ENCODE measurements at regions not wholly inside any gene's neighbourhood (a gene's known extent, or its start where the extent isn't known, plus 50 kb on each side); places are given as distances from the start of the nearest gene placed in this dataset.

- no peaks in the 10 kb centered on the region for H3K36me3 ChIP-seq (replicated peaks; ENCODE audit: insufficient read depth, low read length)
- H3K9me3 ChIP-seq (replicated peaks; ENCODE audit: insufficient read depth, low read length): no peaks in the 10 kb centered on the region
- H2AFZ ChIP-seq (ENCODE audit: low read length): no peak overlapping the region
- H3K9me2 ChIP-seq (replicated peaks; ENCODE audit: insufficient read depth, low read length): no peaks in the 10 kb centered on the region
- H3K4me1 ChIP-seq (ENCODE audit: low read length): no peaks in the 10 kb centered on the region
- H3K27ac ChIP-seq (ENCODE audit: low read length): no peak overlapping the region
- no peak overlapping the region for H3K4me3 ChIP-seq (ENCODE audit: low read length)
- H3K9ac ChIP-seq (ENCODE audit: low read length): no peak overlapping the region
- H3F3A ChIP-seq (ENCODE audit: insufficient read depth, low read length): no peaks in the 10 kb centered on the region
- no peaks in the 10 kb centered on the region for H3K27me3 ChIP-seq (replicated peaks; ENCODE audit: insufficient read depth, low read length)
- H3K4me2 ChIP-seq (ENCODE audit: low read depth, low read length): no peak overlapping the region
- no peak for TF ChIP-seq EZH2 (optimal IDR thresholded peaks at IDR 0.05; ENCODE audit: low read depth, low read length)
- TF ChIP-seq EZH2phosphoT487 (IDR thresholded peaks at IDR 0.05; ENCODE audit: low read length): no peak
- no peak for TF ChIP-seq CTCF (IDR thresholded peaks at IDR 0.05; ENCODE audit: low read length)
- no peak for DNase-seq
- no peaks in the 10 kb centered on the region for H3K79me2 ChIP-seq (ENCODE audit: low read length)
- no peaks in the 10 kb centered on the region for H4K20me1 ChIP-seq (ENCODE audit: insufficient read depth, low read length)
Observed at GRCh38 chr13:26484196-26484595, 73.3 kb upstream of the WASF3 start.

- no peak for DNase-seq
- no peaks in the 10 kb centered on the region for H3K79me2 ChIP-seq (ENCODE audit: low read length)
- no peak overlapping the region for H3K4me3 ChIP-seq (ENCODE audit: low read length)
- TF ChIP-seq CTCF (IDR thresholded peaks at IDR 0.05; ENCODE audit: low read length) (no peak), EZH2phosphoT487 (IDR thresholded peaks at IDR 0.05; ENCODE audit: low read length) (no peak), EZH2 (optimal IDR thresholded peaks at IDR 0.05; ENCODE audit: low read depth, low read length) (no peak)
- H3K27ac ChIP-seq (ENCODE audit: low read length): no peak overlapping the region
- no peak overlapping the region for H2AFZ ChIP-seq (ENCODE audit: low read length)
- no peak overlapping the region for H3K4me2 ChIP-seq (ENCODE audit: low read depth, low read length)
- no peaks in the 10 kb centered on the region for H4K20me1 ChIP-seq (ENCODE audit: insufficient read depth, low read length)
- H3K4me1 ChIP-seq (ENCODE audit: low read length): no peaks in the 10 kb centered on the region
- no peaks in the 10 kb centered on the region for H3K9me3 ChIP-seq (replicated peaks; ENCODE audit: insufficient read depth, low read length)
- no peaks in the 10 kb centered on the region for H3K36me3 ChIP-seq (replicated peaks; ENCODE audit: insufficient read depth, low read length)
- no peaks in the 10 kb centered on the region for H3K27me3 ChIP-seq (replicated peaks; ENCODE audit: insufficient read depth, low read length)
- H3F3A ChIP-seq (ENCODE audit: insufficient read depth, low read length): no peaks in the 10 kb centered on the region
- H3K9me2 ChIP-seq (replicated peaks; ENCODE audit: insufficient read depth, low read length): no peaks in the 10 kb centered on the region
- H3K9ac ChIP-seq (ENCODE audit: low read length): no peak overlapping the region
Observed at GRCh38 chr13:26485288-26485687, 72.2 kb upstream of the WASF3 start.

- H3K36me3 ChIP-seq (replicated peaks; ENCODE audit: insufficient read depth, low read length): no peaks in the 10 kb centered on the region
- H3K4me1 ChIP-seq (ENCODE audit: low read length): no peaks in the 10 kb centered on the region
- H3K4me3 ChIP-seq (ENCODE audit: low read length): no peak overlapping the region
- no peak for DNase-seq
- H3K79me2 ChIP-seq (ENCODE audit: low read length): no peaks in the 10 kb centered on the region
- H3K9me3 ChIP-seq (replicated peaks; ENCODE audit: insufficient read depth, low read length): no peaks in the 10 kb centered on the region
- H3K9ac ChIP-seq (ENCODE audit: low read length): no peak overlapping the region
- no peak overlapping the region for H3K27ac ChIP-seq (ENCODE audit: low read length)
- H3K27me3 ChIP-seq (replicated peaks; ENCODE audit: insufficient read depth, low read length): no peaks in the 10 kb centered on the region
- H3F3A ChIP-seq (ENCODE audit: insufficient read depth, low read length): no peaks in the 10 kb centered on the region
- H4K20me1 ChIP-seq (ENCODE audit: insufficient read depth, low read length): no peaks in the 10 kb centered on the region
- TF ChIP-seq EZH2phosphoT487 (IDR thresholded peaks at IDR 0.05; ENCODE audit: low read length) (no peak), CTCF (IDR thresholded peaks at IDR 0.05; ENCODE audit: low read length) (no peak), EZH2 (optimal IDR thresholded peaks at IDR 0.05; ENCODE audit: low read depth, low read length) (no peak)
- no peaks in the 10 kb centered on the region for H3K9me2 ChIP-seq (replicated peaks; ENCODE audit: insufficient read depth, low read length)
- no peak overlapping the region for H2AFZ ChIP-seq (ENCODE audit: low read length)
- H3K4me2 ChIP-seq (ENCODE audit: low read depth, low read length): no peak overlapping the region
Observed at GRCh38 chr13:26485786-26486185, 71.7 kb upstream of the WASF3 start.

Data from MM.1S (cell line).